Activated T-helper 1 cell treated with anti-CD3 and anti-CD28 coated beads, Interleukin-12 subunit alpha, Interleukin-12 subunit beta, Interleukin-2, Interleukin-4 antibody, amounts not matched to agents 30 ng/mL and 10 ng/mL and 1 ng/mL, durations not matched to agents 14 hours and 24 hours and 36 hours (primary cell): ENCODE measurements at regions not wholly inside any gene's neighbourhood (a gene's known extent, or its start where the extent isn't known, plus 50 kb on each side); places are given as distances from the start of the nearest gene placed in this dataset.

ENCODE experiments used
- DNase-seq: peaks from one replicate; pipeline ENCODE4 v3.0.0; 2021; ENCODE audit warnings: low spot score
- H3K27ac Mint-ChIP-seq: one replicate; pipeline ENCODE4 v1.8.0; 2021; ENCODE audit warnings: mild to moderate bottlenecking, mixed read lengths
- H3K27me3 Mint-ChIP-seq: one replicate; pipeline ENCODE4 v1.8.0; 2022; ENCODE audit warnings: mild to moderate bottlenecking, moderate library complexity, mixed read lengths; ENCODE audit not compliant: insufficient read depth
- H3K36me3 Mint-ChIP-seq: one replicate; pipeline ENCODE4 v1.8.0; 2021; ENCODE audit warnings: low read depth, mixed read lengths
- H3K4me1 Mint-ChIP-seq: one replicate; pipeline ENCODE4 v1.8.0; 2021; ENCODE audit warnings: low read depth, mixed read lengths
- H3K4me3 Mint-ChIP-seq: one replicate; pipeline ENCODE4 v1.8.0; 2021; ENCODE audit warnings: mild to moderate bottlenecking, moderate library complexity, mixed read lengths
- H3K9me3 Mint-ChIP-seq: one replicate; pipeline ENCODE4 v1.8.0; 2021; ENCODE audit warnings: mixed read lengths
- intact Hi-C: fragments of 100-400 bp; cut with micrococcal nuclease; formaldehyde crosslinking; loops from one replicate; pipeline ENCODE4 v1.15.1; 2024

- Mint-ChIP-seq H3K9me3 (no peaks in the 10 kb centered on the region), H3K27me3 (no peaks in the 10 kb centered on the region), H3K36me3 (peaks cover 17% of the 10 kb centered on the region), H3K4me3 (peak overlapping the region; percentile 90), H3K4me1 (peaks cover 40% of the 10 kb centered on the region), H3K27ac (peak overlapping the region; percentile 96)
- DNase-seq: no peak
- intact Hi-C loops: loop anchor here (5.0 kb wide), 2 partner anchors 75 to 180 kb away; no protein-coding TSS in a partner anchor
These were observed 330.9 kb downstream of the CHRM3 start for GRCh38 chr1:239717097-239717917.

- intact Hi-C loops: loop anchor here (2.0 to 5.0 kb wide), 4 partner anchors 74 to 179 kb away; no protein-coding TSS in a partner anchor
- DNase-seq: no peak
- Mint-ChIP-seq H3K4me1 (peaks cover 42% of the 10 kb centered on the region), H3K9me3 (no peaks in the 10 kb centered on the region), H3K36me3 (peaks cover 15% of the 10 kb centered on the region), H3K4me3 (peak overlapping the region; percentile 90), H3K27ac (peak overlapping the region; percentile 96), H3K27me3 (no peaks in the 10 kb centered on the region)
These were observed 331.5 kb downstream of the CHRM3 start for GRCh38 chr1:239717918-239718184.

GRCh38 chr1:239718571-239718970, 332.2 kb downstream of the CHRM3 start:
- H3K4me3 Mint-ChIP-seq: peak overlapping the region; percentile 90
- H3K4me1 Mint-ChIP-seq: peaks cover 39% of the 10 kb centered on the region
- intact Hi-C loops: loop anchor here (2.0 to 5.0 kb wide), 4 partner anchors 74 to 179 kb away; no protein-coding TSS in a partner anchor
- H3K27me3 Mint-ChIP-seq: no peaks in the 10 kb centered on the region
- no peaks in the 10 kb centered on the region for H3K9me3 Mint-ChIP-seq
- no peak for DNase-seq
- H3K36me3 Mint-ChIP-seq: peaks cover 9% of the 10 kb centered on the region
- peak overlapping the region; percentile 96 for H3K27ac Mint-ChIP-seq

- H3K36me3 Mint-ChIP-seq: peaks cover 6% of the 10 kb centered on the region
- intact Hi-C loops: loop anchor here (1.0 to 5.0 kb wide), 5 partner anchors 10 to 178 kb away; no protein-coding TSS in a partner anchor
- H3K27me3 Mint-ChIP-seq: no peaks in the 10 kb centered on the region
- DNase-seq: peak; percentile 32
- peak overlapping the region; percentile 96 for H3K27ac Mint-ChIP-seq
- H3K4me1 Mint-ChIP-seq: peaks cover 37% of the 10 kb centered on the region
- peak overlapping the region; percentile 90 for H3K4me3 Mint-ChIP-seq
- no peaks in the 10 kb centered on the region for H3K9me3 Mint-ChIP-seq
These were observed 332.7 kb downstream of the CHRM3 start for GRCh38 chr1:239718997-239719628.

GRCh38 chr1:239719642-239720258, 333.4 kb downstream of the CHRM3 start:
- no peaks in the 10 kb centered on the region for H3K27me3 Mint-ChIP-seq
- intact Hi-C loops: loop anchor here (1.0 to 5.0 kb wide), 5 partner anchors 10 to 178 kb away; no protein-coding TSS in a partner anchor
- peaks cover 6% of the 10 kb centered on the region for H3K36me3 Mint-ChIP-seq
- DNase-seq: peak; percentile 59
- peak overlapping the region; percentile 96 for H3K27ac Mint-ChIP-seq
- peaks cover 37% of the 10 kb centered on the region for H3K4me1 Mint-ChIP-seq
- no peaks in the 10 kb centered on the region for H3K9me3 Mint-ChIP-seq
- H3K4me3 Mint-ChIP-seq: peak overlapping the region; percentile 90

GRCh38 chr1:239722035-239722434, 335.7 kb downstream of the CHRM3 start:
- DNase-seq: no peak
- H3K4me3 Mint-ChIP-seq: peak overlapping the region; percentile 47
- H3K4me1 Mint-ChIP-seq: peaks cover 37% of the 10 kb centered on the region
- peaks cover 5% of the 10 kb centered on the region for H3K36me3 Mint-ChIP-seq
- intact Hi-C loops: no loop called here
- H3K27me3 Mint-ChIP-seq: no peaks in the 10 kb centered on the region
- no peaks in the 10 kb centered on the region for H3K9me3 Mint-ChIP-seq
- peak overlapping the region; percentile 65 for H3K27ac Mint-ChIP-seq

- H3K36me3 Mint-ChIP-seq: peaks cover 4% of the 10 kb centered on the region
- H3K27ac Mint-ChIP-seq: no peak overlapping the region
- peaks cover 4% of the 10 kb centered on the region for H3K27me3 Mint-ChIP-seq
- DNase-seq: no peak
- intact Hi-C loops: no loop called here
- no peak overlapping the region for H3K4me3 Mint-ChIP-seq
- no peaks in the 10 kb centered on the region for H3K9me3 Mint-ChIP-seq
- H3K4me1 Mint-ChIP-seq: peaks cover 31% of the 10 kb centered on the region
These were observed 337.5 kb downstream of the CHRM3 start for GRCh38 chr1:239723776-239724367.

GRCh38 chr1:239725371-239725770, 339.0 kb downstream of the CHRM3 start:
- intact Hi-C loops: no loop called here
- DNase-seq: no peak
- Mint-ChIP-seq H3K36me3 (peaks cover 4% of the 10 kb centered on the region), H3K9me3 (no peaks in the 10 kb centered on the region), H3K27ac (no peak overlapping the region), H3K4me3 (no peak overlapping the region), H3K27me3 (peaks cover 4% of the 10 kb centered on the region), H3K4me1 (peaks cover 21% of the 10 kb centered on the region)

GRCh38 chr1:239725933-239726332, 339.6 kb downstream of the CHRM3 start:
- intact Hi-C loops: no loop called here
- no peak for DNase-seq
- H3K4me1 Mint-ChIP-seq: peaks cover 16% of the 10 kb centered on the region
- H3K27ac Mint-ChIP-seq: no peak overlapping the region
- peaks cover 4% of the 10 kb centered on the region for H3K36me3 Mint-ChIP-seq
- H3K27me3 Mint-ChIP-seq: peaks cover 4% of the 10 kb centered on the region
- no peak overlapping the region for H3K4me3 Mint-ChIP-seq
- no peaks in the 10 kb centered on the region for H3K9me3 Mint-ChIP-seq

GRCh38 chr1:239730378-239730777, 344.0 kb downstream of the CHRM3 start:
- Mint-ChIP-seq H3K4me1 (peaks cover 5% of the 10 kb centered on the region), H3K27ac (no peak overlapping the region)
- intact Hi-C loops: no loop called here

GRCh38 chr1:239731082-239731748, 344.8 kb downstream of the CHRM3 start:
- peaks cover 5% of the 10 kb centered on the region for H3K4me1 Mint-ChIP-seq
- H3K27ac Mint-ChIP-seq: no peak overlapping the region
- no peaks in the 10 kb centered on the region for H3K36me3 Mint-ChIP-seq
- H3K27me3 Mint-ChIP-seq: peaks cover 4% of the 10 kb centered on the region
- H3K9me3 Mint-ChIP-seq: no peaks in the 10 kb centered on the region
- DNase-seq: no peak
- intact Hi-C loops: no loop called here
- H3K4me3 Mint-ChIP-seq: no peak overlapping the region

More at GRCh38 chr1:239730378-239730777, 344.0 kb downstream of the CHRM3 start:
- Mint-ChIP-seq H3K27me3 (peaks cover 4% of the 10 kb centered on the region), H3K4me3 (no peak overlapping the region), H3K9me3 (no peaks in the 10 kb centered on the region), H3K36me3 (no peaks in the 10 kb centered on the region)
- DNase-seq: no peak

GRCh38 chr1:239732770-239733169, 346.4 kb downstream of the CHRM3 start:
- H3K27ac Mint-ChIP-seq: no peak overlapping the region
- peaks cover 5% of the 10 kb centered on the region for H3K4me1 Mint-ChIP-seq
- H3K4me3 Mint-ChIP-seq: no peak overlapping the region
- DNase-seq: no peak
- intact Hi-C loops: no loop called here
- no peaks in the 10 kb centered on the region for H3K36me3 Mint-ChIP-seq
- peaks cover 4% of the 10 kb centered on the region for H3K27me3 Mint-ChIP-seq
- no peaks in the 10 kb centered on the region for H3K9me3 Mint-ChIP-seq
